GM21423 (cell line): ENCODE measurements at regions not wholly inside any gene's neighbourhood (a gene's known extent, or its start where the extent isn't known, plus 50 kb on each side); places are given as distances from the start of the nearest gene placed in this dataset.
"Not testable (repeated sequence)": the region's sequence is repeated elsewhere in the genome, so short reads cannot be mapped to it uniquely, and the experiment has no call there.

Source experiments
- ATAC-seq: cut with Tn5 transposase; IDR thresholded peaks from one replicate; pipeline ENCODE4 v1.9.1; 2021; ENCODE audit warnings: mild to moderate bottlenecking, moderate library complexity; ENCODE audit not compliant: unreplicated experiment

DNA sequence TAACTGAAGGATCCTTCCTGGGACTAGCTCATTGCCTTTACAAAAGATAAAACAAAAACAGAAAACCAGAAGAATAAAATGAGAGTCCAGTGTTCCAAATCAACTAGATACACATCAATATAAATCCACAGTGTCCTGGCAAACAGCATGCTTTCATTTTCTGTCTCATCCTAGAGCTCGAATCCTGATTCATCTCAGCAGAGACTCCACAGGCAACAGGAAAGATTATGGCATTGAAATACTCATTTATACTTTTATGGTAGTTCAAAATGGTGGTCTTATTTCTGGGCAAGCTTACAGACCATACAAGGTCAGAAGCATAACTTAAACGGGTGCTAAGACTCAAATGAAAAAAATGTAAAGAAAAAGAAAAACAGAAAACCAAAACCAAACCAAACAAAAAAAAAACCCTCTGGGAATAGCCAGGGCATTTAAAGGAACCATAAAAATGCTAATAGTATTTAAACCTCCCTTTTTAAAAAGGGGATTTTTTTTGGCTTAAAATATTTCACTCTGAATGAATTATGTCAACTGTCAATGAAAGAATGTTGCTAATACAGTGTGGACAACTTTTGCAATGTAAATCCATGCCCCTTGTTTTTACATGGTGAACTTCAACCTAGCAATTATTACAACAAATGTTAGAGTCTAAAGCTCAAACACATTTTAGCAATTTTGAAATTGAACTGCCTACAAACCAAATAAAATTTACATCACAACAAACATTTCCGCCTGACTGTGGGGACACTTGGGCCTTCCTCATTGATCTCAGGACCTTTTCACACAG, 57.9 kb downstream of the GPR101 start:
- ATAC-seq, result no peak

- ATAC-seq, result no peak
These were observed 65.8 kb downstream of the GPR101 start for GRCh38 chrX:136967966-136968365.

DNA sequence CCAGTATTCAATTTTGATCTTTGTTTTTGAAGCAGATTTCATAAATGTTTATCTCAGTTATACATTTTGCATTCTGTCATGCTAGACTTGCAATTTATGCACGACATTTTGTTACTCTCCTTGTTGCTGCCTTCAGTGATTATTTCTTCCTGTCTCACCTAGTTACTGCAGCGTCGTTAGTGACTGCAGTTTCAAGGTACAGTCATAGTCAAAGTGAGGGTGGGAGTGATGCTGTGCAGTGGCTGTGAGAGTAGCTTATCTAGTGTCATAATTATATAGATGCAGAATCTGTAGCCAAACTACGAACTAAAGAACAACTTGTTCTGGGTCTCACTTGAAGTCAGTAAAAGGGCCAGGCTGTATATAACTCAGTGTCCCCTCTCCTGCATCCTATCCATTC, 69.8 kb downstream of the GPR101 start:
- no peak for ATAC-seq

- no peak for ATAC-seq
These were observed 72.1 kb downstream of the GPR101 start for GRCh38 chrX:136961594-136962135.

- no peak for ATAC-seq
These were observed 74.4 kb upstream of the RBMX start for GRCh38 chrX:136954930-136955329.

DNA sequence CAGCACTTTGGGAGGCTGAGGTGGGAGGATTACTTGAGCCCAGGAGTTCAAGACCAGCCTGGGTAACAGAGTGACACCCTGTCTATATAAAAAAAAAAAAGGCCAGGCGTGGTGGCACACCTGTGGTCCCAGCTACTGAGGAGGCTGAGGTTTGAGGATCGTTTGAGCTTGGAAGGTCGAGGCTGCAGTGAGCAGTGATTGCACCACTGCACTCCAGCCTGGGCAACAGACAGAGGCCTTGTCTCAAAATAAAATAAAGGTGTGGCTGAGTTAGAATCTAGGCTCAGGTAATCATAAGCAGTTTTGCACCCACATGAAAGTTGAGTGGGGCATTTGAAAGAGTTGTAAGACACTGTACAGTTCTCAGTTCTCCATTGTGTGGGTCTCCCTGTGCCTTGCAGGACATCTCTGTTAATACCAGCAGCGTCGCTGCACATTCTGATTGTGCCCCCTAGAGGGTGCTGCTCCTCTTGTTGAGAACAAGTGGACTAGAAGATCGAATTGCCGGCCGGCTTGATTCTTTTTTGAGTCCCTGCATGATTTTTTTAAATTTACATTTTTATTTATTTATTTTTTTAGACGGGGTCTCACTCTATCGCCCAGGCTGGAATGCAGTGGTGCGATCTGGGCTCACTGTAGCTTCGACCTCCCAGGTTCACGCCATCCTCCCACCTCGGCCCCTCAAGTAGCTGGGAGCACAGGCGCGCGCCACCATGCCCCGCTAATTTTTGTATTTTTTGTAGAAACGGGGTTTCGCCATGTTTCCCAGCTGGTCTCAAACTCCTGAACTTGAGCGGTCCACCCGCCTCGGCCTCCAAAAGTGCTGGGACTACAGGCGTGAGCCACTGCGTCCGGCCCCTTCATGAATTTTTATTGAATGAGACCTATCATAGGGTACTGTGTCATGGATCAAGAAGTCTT, 73.6 kb upstream of the RBMX start:
- peak; percentile 95 for ATAC-seq

DNA sequence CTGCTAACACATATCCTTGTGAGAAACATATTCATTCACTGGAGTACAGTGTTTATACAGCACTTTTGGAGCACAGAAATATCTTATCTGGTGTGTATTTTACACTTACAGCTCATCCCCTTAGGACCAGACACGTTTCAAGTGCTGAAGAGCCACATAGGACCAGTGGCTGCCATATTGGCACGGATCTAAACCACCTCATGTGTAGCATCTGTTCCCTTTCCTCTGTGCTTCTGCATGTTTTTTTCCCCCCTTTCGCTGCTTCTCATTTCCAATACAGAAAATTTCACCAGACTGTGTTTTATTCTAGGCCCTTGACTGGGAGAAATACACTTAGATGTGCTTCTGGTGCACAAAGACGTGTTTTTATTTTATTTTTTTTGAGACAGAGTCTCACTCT, 69.7 kb upstream of the RBMX start:
- no peak for ATAC-seq

DNA sequence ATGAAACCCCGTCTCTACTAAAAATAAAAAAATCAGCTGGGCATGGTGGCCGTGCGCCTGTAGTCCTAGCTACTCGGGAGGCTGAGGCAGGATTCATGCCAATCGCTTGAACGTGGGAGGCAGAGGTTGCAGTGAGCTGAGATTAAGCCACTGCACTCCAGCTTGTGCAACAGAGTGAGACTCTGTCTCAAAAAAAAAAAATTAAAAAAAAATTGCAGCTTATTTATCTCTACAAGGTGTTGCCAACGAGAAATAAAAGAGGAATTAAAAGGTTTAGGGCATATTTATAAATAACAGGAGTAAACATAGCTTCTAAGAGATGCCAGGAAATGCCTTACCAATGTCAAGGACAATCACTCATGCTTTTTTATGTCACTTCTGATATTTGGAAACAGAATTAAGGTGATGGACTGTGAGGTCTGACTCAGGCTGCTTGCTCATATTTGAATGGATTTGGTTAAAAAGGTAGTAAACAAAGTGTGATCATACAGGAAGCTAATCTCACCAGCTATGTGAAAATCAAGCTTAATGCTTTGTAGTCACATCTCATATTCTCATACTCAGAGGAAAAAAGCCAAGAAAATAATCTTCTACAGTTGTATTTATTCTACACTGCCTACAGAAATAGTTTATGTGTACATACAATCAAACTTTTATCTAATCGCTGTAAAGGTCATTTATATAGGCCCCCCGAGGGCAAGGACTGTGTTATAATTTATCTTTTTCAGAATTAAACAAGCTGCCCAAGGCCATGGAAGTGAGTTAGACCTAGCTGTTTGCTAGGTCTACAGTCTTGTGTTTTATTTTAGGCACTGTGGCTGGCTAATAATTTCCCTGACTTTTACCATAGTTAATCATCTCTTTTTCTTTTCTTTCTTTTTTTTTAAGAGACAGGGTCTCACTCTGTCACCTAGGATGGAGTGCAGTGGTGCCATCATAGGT, 61.1 kb upstream of the RBMX start:
- no peak for ATAC-seq

DNA sequence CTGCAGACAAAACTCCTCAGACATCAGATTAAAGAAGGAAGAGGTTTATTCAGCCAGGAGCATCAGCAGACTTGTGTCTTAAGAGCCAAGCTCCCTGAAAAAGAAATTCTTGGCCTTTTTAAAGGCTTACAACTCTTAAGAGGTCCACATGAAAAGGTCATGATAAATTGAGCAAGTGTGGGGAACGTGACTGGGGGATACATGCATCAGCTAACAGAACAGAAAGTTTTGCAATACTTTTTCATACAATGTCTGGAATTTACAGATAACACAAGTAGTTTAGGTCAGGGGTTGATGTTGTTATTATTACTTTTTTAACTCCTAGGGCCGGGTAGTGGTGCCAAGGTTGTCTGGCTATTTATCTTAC, 55.6 kb upstream of the RBMX start:
- no peak for ATAC-seq

- not testable (repeated sequence) for ATAC-seq
These were observed 55.1 kb upstream of the RBMX start for GRCh38 chrX:136935533-136936182.

DNA sequence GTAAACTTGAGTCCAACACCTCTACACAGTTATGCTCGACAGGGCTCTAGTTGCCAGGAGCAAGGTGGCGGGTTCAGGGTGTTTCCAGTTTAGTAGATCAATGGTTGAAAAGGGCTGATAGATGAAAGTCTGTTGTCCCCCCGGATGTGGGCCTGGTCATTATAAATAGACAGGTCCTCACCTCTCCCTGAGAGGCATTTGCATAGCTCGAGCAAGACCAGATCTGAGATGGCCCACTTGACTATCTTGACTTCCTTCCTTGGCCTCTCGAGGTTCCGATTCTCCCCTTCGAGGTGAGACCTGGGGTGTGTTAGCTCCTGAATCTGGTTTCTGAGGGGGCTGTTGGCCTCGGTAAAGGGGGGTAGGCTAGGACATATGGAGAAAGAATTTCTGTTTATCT, 54.1 kb upstream of the RBMX start:
- not testable (repeated sequence) for ATAC-seq

GRCh38 chrX:136933611-136934145, 53.2 kb upstream of the RBMX start:
- no peak for ATAC-seq

DNA sequence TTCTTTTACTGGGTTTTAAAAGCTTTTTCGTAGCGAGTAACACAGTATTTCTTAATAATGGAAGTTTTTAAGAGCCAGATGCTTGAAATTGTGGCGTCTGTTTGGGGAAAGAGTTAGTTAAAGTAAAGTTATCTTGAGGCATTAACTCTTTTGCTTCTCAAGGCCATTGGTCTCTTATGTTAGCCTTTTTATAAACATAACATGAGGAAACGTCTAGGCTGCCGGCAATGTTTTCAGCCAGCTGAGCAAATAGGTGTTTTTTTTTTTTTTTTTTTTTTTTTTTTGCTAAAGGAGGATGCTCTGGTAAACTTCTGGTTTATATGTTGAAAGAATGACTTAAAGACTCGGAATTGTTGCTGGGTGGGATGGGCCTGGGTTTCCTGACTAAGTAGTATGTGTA, 51.1 kb upstream of the RBMX start:
- ATAC-seq, result no peak
